ENCODE measurements at regions not wholly inside any gene's neighbourhood (a gene's known extent, or its start where the extent isn't known, plus 50 kb on each side); places are given as distances from the start of the nearest gene placed in this dataset.

GRCh38 chr4:135732448-135732847, 1530.9 kb upstream of the PABPC4L start:
- POLR2A ChIA-PET, result no interaction called here

GRCh38 chr4:135731682-135732081, 1530.1 kb upstream of the PABPC4L start:
- Histone ChIP-seq H4K20me1 (ENCODE audit: insufficient read depth) (no peaks in the 10 kb centered on the region), H3K4me2 (ENCODE audit: low read length) (no peak overlapping the region), H3K9ac (ENCODE audit: low read length) (no peak overlapping the region), H3K9me2 (ENCODE audit: insufficient read depth) (no peaks in the 10 kb centered on the region), H2AFZ (ENCODE audit: low read depth, low read length, poor library complexity, severe bottlenecking) (no peak overlapping the region), H3K4me3 (replicated peaks in 1 of 2; ENCODE audit: low read depth in 1 of 2, low read length in 2 of 2) (no peak overlapping the region), H3K4me1 (ENCODE audit: control insufficient read depth in 1 of 2, insufficient read depth in 2 of 2, low read length in 2 of 2) (no peaks in the 10 kb centered on the region), H3K79me2 (ENCODE audit: insufficient read depth, low read length) (no peaks in the 10 kb centered on the region), H3K9me3 (ENCODE audit: control insufficient read depth in 1 of 2, insufficient read depth in 1 of 2, low read depth in 1 of 2, low read length in 2 of 2) (no peaks in the 10 kb centered on the region), H3K27ac (ENCODE audit: low read depth, low read length) (no peak overlapping the region), H3K27me3 (ENCODE audit: insufficient read depth, low read length) (no peaks in the 10 kb centered on the region), H3K36me3 (ENCODE audit: control insufficient read depth in 1 of 2, insufficient read depth in 2 of 2, low read length in 2 of 2) (no peaks in the 10 kb centered on the region)
- no TSS peak for BruUV-seq (replicated peaks)
- no peak for TF ChIP-seq EZH2 (IDR thresholded peaks at IDR 0.05)
- no peak for TF ChIP-seq RAD21 (IDR thresholded peaks at IDR 0.05; ENCODE audit: low read depth)
- TF ChIP-seq, protein P1, sequence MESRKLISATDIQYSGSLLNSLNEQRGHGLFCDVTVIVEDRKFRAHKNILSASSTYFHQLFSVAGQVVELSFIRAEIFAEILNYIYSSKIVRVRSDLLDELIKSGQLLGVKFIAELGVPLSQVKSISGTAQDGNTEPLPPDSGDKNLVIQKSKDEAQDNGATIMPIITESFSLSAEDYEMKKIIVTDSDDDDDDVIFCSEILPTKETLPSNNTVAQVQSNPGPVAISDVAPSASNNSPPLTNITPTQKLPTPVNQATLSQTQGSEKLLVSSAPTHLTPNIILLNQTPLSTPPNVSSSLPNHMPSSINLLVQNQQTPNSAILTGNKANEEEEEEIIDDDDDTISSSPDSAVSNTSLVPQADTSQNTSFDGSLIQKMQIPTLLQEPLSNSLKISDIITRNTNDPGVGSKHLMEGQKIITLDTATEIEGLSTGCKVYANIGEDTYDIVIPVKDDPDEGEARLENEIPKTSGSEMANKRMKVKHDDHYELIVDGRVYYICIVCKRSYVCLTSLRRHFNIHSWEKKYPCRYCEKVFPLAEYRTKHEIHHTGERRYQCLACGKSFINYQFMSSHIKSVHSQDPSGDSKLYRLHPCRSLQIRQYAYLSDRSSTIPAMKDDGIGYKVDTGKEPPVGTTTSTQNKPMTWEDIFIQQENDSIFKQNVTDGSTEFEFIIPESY (IDR thresholded peaks at IDR 0.05; ENCODE audit: extremely low read depth, insufficient replicate concordance, low read length), result no peak
- TF ChIP-seq EZH2phosphoT487 (IDR thresholded peaks at IDR 0.05; ENCODE audit: borderline replicate concordance), result no peak
- TF ChIP-seq POLR2AphosphoS5 (IDR thresholded peaks at IDR 0.05; ENCODE audit: low read depth, low read length), result no peak
- intact Hi-C loops (cut with micrococcal nuclease), result no loop called here
- ATAC-seq (no peak), DNase-seq (ENCODE audit: low read depth, low spot score) (no peak)
- RAD21 ChIA-PET (ENCODE audit: low non-redundant PET in 1 of 2, low total read pairs in 2 of 2, uncharacterized antibody in 2 of 2, unreplicated experiment in 2 of 2), result no interaction called here
- CTCF ChIA-PET, result no interaction called here
- POLR2A ChIA-PET, result no interaction called here

More at GRCh38 chr4:135732448-135732847, 1530.9 kb upstream of the PABPC4L start:
- H3K4me1 ChIP-seq (ENCODE audit: control insufficient read depth in 1 of 2, insufficient read depth in 2 of 2, low read length in 2 of 2), result no peaks in the 10 kb centered on the region
- H3K36me3 ChIP-seq (ENCODE audit: control insufficient read depth in 1 of 2, insufficient read depth in 2 of 2, low read length in 2 of 2), result no peaks in the 10 kb centered on the region
- BruUV-seq (replicated peaks), result no TSS peak
- no peaks in the 10 kb centered on the region for H3K27me3 ChIP-seq (ENCODE audit: insufficient read depth, low read length)
- ChIA-PET RAD21 (ENCODE audit: low non-redundant PET in 1 of 2, low total read pairs in 2 of 2, uncharacterized antibody in 2 of 2, unreplicated experiment in 2 of 2) (no interaction called here), CTCF (no interaction called here)
- DNase-seq (ENCODE audit: low read depth, low spot score) (no peak), ATAC-seq (no peak)
- no peaks in the 10 kb centered on the region for H3K9me2 ChIP-seq (ENCODE audit: insufficient read depth)
- H4K20me1 ChIP-seq (ENCODE audit: insufficient read depth), result no peaks in the 10 kb centered on the region
- no peak overlapping the region for H3K9ac ChIP-seq (ENCODE audit: low read length)
- no peaks in the 10 kb centered on the region for H3K9me3 ChIP-seq (ENCODE audit: control insufficient read depth in 1 of 2, insufficient read depth in 1 of 2, low read depth in 1 of 2, low read length in 2 of 2)
- H3K27ac ChIP-seq (ENCODE audit: low read depth, low read length), result no peak overlapping the region
- TF ChIP-seq, protein P2, sequence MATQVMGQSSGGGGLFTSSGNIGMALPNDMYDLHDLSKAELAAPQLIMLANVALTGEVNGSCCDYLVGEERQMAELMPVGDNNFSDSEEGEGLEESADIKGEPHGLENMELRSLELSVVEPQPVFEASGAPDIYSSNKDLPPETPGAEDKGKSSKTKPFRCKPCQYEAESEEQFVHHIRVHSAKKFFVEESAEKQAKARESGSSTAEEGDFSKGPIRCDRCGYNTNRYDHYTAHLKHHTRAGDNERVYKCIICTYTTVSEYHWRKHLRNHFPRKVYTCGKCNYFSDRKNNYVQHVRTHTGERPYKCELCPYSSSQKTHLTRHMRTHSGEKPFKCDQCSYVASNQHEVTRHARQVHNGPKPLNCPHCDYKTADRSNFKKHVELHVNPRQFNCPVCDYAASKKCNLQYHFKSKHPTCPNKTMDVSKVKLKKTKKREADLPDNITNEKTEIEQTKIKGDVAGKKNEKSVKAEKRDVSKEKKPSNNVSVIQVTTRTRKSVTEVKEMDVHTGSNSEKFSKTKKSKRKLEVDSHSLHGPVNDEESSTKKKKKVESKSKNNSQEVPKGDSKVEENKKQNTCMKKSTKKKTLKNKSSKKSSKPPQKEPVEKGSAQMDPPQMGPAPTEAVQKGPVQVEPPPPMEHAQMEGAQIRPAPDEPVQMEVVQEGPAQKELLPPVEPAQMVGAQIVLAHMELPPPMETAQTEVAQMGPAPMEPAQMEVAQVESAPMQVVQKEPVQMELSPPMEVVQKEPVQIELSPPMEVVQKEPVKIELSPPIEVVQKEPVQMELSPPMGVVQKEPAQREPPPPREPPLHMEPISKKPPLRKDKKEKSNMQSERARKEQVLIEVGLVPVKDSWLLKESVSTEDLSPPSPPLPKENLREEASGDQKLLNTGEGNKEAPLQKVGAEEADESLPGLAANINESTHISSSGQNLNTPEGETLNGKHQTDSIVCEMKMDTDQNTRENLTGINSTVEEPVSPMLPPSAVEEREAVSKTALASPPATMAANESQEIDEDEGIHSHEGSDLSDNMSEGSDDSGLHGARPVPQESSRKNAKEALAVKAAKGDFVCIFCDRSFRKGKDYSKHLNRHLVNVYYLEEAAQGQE (IDR thresholded peaks at IDR 0.05; ENCODE audit: low read depth), result peak; percentile 20
- no peak for TF ChIP-seq SIN3A (IDR thresholded peaks at IDR 0.05; ENCODE audit: low read depth)
- no peak overlapping the region for H3K4me3 ChIP-seq (replicated peaks in 1 of 2; ENCODE audit: low read depth in 1 of 2, low read length in 2 of 2)
- intact Hi-C loops (cut with micrococcal nuclease), result no loop called here
- no peak overlapping the region for H3K4me2 ChIP-seq (ENCODE audit: low read length)
- no peak overlapping the region for H2AFZ ChIP-seq (ENCODE audit: low read depth, low read length, poor library complexity, severe bottlenecking)
- H3K79me2 ChIP-seq (ENCODE audit: insufficient read depth, low read length), result no peaks in the 10 kb centered on the region

Data from HCT116 (cell line).